NOMO-1 treated with DMSO at 0.1 percent for 48 hours (cell line): ENCODE measurements at regions not wholly inside any gene's neighbourhood (a gene's known extent, or its start where the extent isn't known, plus 50 kb on each side); places are given as distances from the start of the nearest gene placed in this dataset.

Source experiments
- DNase-seq: peaks from one replicate; lab custom pipeline; 2025; ENCODE audit not compliant: unreplicated experiment; lab: John Stamatoyannopoulos, UW

GRCh38 chr10:64476506-64476905, 955.3 kb downstream of the REEP3 start:
- no peak for DNase-seq

- DNase-seq, result no peak
These were observed 956.6 kb downstream of the REEP3 start for GRCh38 chr10:64477791-64478190.

GRCh38 chr10:64484811-64485330, 963.7 kb downstream of the REEP3 start:
- no peak for DNase-seq

- DNase-seq, result no peak
These were observed 964.9 kb downstream of the REEP3 start for GRCh38 chr10:64486149-64486548.

- DNase-seq, result no peak
These were observed 965.7 kb downstream of the REEP3 start for GRCh38 chr10:64486901-64487300.

GRCh38 chr10:64494901-64495300, 973.7 kb downstream of the REEP3 start:
- DNase-seq, result no peak

GRCh38 chr10:64497306-64497705, 976.1 kb downstream of the REEP3 start:
- DNase-seq, result no peak

- DNase-seq, result no peak
These were observed 980.6 kb downstream of the REEP3 start for GRCh38 chr10:64501807-64502206.

- DNase-seq, result no peak
These were observed 981.7 kb downstream of the REEP3 start for GRCh38 chr10:64502936-64503335.

- no peak for DNase-seq
These were observed 982.2 kb downstream of the REEP3 start for GRCh38 chr10:64503429-64503828.

GRCh38 chr10:64505501-64505900, 984.3 kb downstream of the REEP3 start:
- no peak for DNase-seq

GRCh38 chr10:64506963-64507362, 985.8 kb downstream of the REEP3 start:
- DNase-seq, result no peak

GRCh38 chr10:64507651-64508028, 986.4 kb downstream of the REEP3 start:
- no peak for DNase-seq

GRCh38 chr10:64508029-64508661, 986.9 kb downstream of the REEP3 start:
- DNase-seq, result no peak

- no peak for DNase-seq
These were observed 994.9 kb downstream of the REEP3 start for GRCh38 chr10:64515970-64516699.

GRCh38 chr10:64518456-64518855, 997.3 kb downstream of the REEP3 start:
- DNase-seq, result no peak

- no peak for DNase-seq
These were observed 998.2 kb downstream of the REEP3 start for GRCh38 chr10:64519427-64519826.

GRCh38 chr10:64519831-64520230, 998.6 kb downstream of the REEP3 start:
- no peak for DNase-seq

- DNase-seq, result no peak
These were observed 1002.0 kb downstream of the REEP3 start for GRCh38 chr10:64523065-64523759.

- DNase-seq, result no peak
These were observed 1007.2 kb downstream of the REEP3 start for GRCh38 chr10:64528294-64529002.

- DNase-seq, result no peak
These were observed 1007.8 kb downstream of the REEP3 start for GRCh38 chr10:64529003-64529350.
